ENCODE measurements at regions not wholly inside any gene's neighbourhood (a gene's known extent, or its start where the extent isn't known, plus 50 kb on each side); places are given as distances from the start of the nearest gene placed in this dataset.

- TF ChIP-seq POLR2A (IDR thresholded peaks at IDR 0.05), result no peak
- TF ChIP-seq, protein P1, sequence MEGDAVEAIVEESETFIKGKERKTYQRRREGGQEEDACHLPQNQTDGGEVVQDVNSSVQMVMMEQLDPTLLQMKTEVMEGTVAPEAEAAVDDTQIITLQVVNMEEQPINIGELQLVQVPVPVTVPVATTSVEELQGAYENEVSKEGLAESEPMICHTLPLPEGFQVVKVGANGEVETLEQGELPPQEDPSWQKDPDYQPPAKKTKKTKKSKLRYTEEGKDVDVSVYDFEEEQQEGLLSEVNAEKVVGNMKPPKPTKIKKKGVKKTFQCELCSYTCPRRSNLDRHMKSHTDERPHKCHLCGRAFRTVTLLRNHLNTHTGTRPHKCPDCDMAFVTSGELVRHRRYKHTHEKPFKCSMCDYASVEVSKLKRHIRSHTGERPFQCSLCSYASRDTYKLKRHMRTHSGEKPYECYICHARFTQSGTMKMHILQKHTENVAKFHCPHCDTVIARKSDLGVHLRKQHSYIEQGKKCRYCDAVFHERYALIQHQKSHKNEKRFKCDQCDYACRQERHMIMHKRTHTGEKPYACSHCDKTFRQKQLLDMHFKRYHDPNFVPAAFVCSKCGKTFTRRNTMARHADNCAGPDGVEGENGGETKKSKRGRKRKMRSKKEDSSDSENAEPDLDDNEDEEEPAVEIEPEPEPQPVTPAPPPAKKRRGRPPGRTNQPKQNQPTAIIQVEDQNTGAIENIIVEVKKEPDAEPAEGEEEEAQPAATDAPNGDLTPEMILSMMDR (IDR thresholded peaks at IDR 0.05), result no peak
Measured at GRCh38 chr2:129891341-129892320, 87.8 kb upstream of the RAB6C start.

Measured in right lobe of liver (tissue), 4 donors.